NT2/D1 (cell line): ENCODE measurements at regions not wholly inside any gene's neighbourhood (a gene's known extent, or its start where the extent isn't known, plus 50 kb on each side); places are given as distances from the start of the nearest gene placed in this dataset.

Experiments used
- SUZ12 ChIP-seq: IDR thresholded peaks from 2 replicates; pipeline ENCODE4 v1.6.1; 2011; ENCODE audit not compliant: insufficient read length, insufficient read depth; ENCODE audit errors: extremely low read depth
- ZNF274 ChIP-seq: IDR thresholded peaks from 2 replicates; pipeline ENCODE4 v1.6.1; 2011; ENCODE audit warnings: mild to moderate bottlenecking, low read depth, low read length

GRCh38 chr22:27692243-27692642 is 109.3 kb downstream of the MN1 start:
- TF ChIP-seq SUZ12 (no peak), ZNF274 (no peak)
